NT2/D1 (cell line): ENCODE measurements at regions not wholly inside any gene's neighbourhood (a gene's known extent, or its start where the extent isn't known, plus 50 kb on each side); places are given as distances from the start of the nearest gene placed in this dataset.

Experiments used
- DNase-seq: peaks from one replicate; pipeline ENCODE4 v3.0.0-alpha.2; 2011; ENCODE audit warnings: low read depth, low spot score
- H3K27me3 ChIP-seq: 2 replicates; pipeline ENCODE4 v1.6.0; 2011; ENCODE audit warnings: mild to moderate bottlenecking; ENCODE audit not compliant: insufficient read length, insufficient read depth
- H3K36me3 ChIP-seq: 2 replicates; pipeline ENCODE4 v1.6.1; 2011; ENCODE audit warnings: mild to moderate bottlenecking, low read length, mixed read lengths; ENCODE audit not compliant: insufficient read depth, insufficient read length
- H3K4me1 ChIP-seq: 2 replicates; pipeline ENCODE4 v1.5.1; 2011; ENCODE audit not compliant: insufficient read depth, insufficient read length
- H3K4me3 ChIP-seq: 2 replicates; pipeline ENCODE4 v1.5.1; 2011; ENCODE audit warnings: low read depth; ENCODE audit not compliant: insufficient read length
- H3K9ac ChIP-seq: 2 replicates; pipeline ENCODE4 v1.6.0; 2011; ENCODE audit warnings: low read depth; ENCODE audit not compliant: insufficient read length
- H3K9me3 ChIP-seq: 2 replicates; pipeline ENCODE4 v1.5.1; 2011; ENCODE audit warnings: mild to moderate bottlenecking, low read length; ENCODE audit not compliant: insufficient read depth
- SUZ12 ChIP-seq: IDR thresholded peaks from 2 replicates; pipeline ENCODE4 v1.6.1; 2011; ENCODE audit not compliant: insufficient read length, insufficient read depth; ENCODE audit errors: extremely low read depth
- YY1 ChIP-seq: IDR thresholded peaks from 2 replicates; pipeline ENCODE4 v1.6.1; 2011; ENCODE audit not compliant: insufficient read length, insufficient read depth
- ZNF274 ChIP-seq: IDR thresholded peaks from 2 replicates; pipeline ENCODE4 v1.6.1; 2011; ENCODE audit warnings: mild to moderate bottlenecking, low read depth, low read length

- Histone ChIP-seq H3K27me3 (no peaks in the 10 kb centered on the region), H3K9me3 (no peaks in the 10 kb centered on the region), H3K4me1 (no peaks in the 10 kb centered on the region), H3K9ac (no peak overlapping the region), H3K36me3 (no peaks in the 10 kb centered on the region), H3K4me3 (no peak overlapping the region)
- TF ChIP-seq ZNF274 (no peak), SUZ12 (no peak), YY1 (no peak)
- DNase-seq: no peak
Observed at GRCh38 chr5:104443706-104444105, 881.1 kb upstream of the NUDT12 start.

GRCh38 chr5:104431981-104432380, 869.4 kb upstream of the NUDT12 start:
- Histone ChIP-seq H3K27me3 (no peaks in the 10 kb centered on the region), H3K4me1 (no peaks in the 10 kb centered on the region), H3K4me3 (no peak overlapping the region), H3K9me3 (no peaks in the 10 kb centered on the region), H3K9ac (no peak overlapping the region), H3K36me3 (no peaks in the 10 kb centered on the region)
- no peak for TF ChIP-seq SUZ12
- no peak for TF ChIP-seq ZNF274
- no peak for TF ChIP-seq YY1
- DNase-seq: no peak

GRCh38 chr5:104431002-104431620, 868.5 kb upstream of the NUDT12 start:
- no peaks in the 10 kb centered on the region for H3K9me3 ChIP-seq
- H3K36me3 ChIP-seq: no peaks in the 10 kb centered on the region
- TF ChIP-seq YY1 (no peak), SUZ12 (no peak), ZNF274 (no peak)
- H3K9ac ChIP-seq: no peak overlapping the region
- DNase-seq: no peak
- no peak overlapping the region for H3K4me3 ChIP-seq
- no peaks in the 10 kb centered on the region for H3K4me1 ChIP-seq
- no peaks in the 10 kb centered on the region for H3K27me3 ChIP-seq

GRCh38 chr5:104429911-104430310, 867.3 kb upstream of the NUDT12 start:
- TF ChIP-seq SUZ12: no peak
- no peak for TF ChIP-seq ZNF274
- TF ChIP-seq YY1: no peak
- no peak overlapping the region for H3K9ac ChIP-seq
- no peak for DNase-seq

GRCh38 chr5:104421431-104421830, 858.8 kb upstream of the NUDT12 start:
- no peak overlapping the region for H3K9ac ChIP-seq
- no peak for TF ChIP-seq YY1
- TF ChIP-seq SUZ12: no peak
- no peak for TF ChIP-seq ZNF274
- no peaks in the 10 kb centered on the region for H3K9me3 ChIP-seq
- H3K4me1 ChIP-seq: no peaks in the 10 kb centered on the region
- no peak for DNase-seq
- no peaks in the 10 kb centered on the region for H3K27me3 ChIP-seq
- no peaks in the 10 kb centered on the region for H3K36me3 ChIP-seq
- no peak overlapping the region for H3K4me3 ChIP-seq

More at GRCh38 chr5:104429911-104430310, 867.3 kb upstream of the NUDT12 start:
- H3K27me3 ChIP-seq: no peaks in the 10 kb centered on the region
- H3K9me3 ChIP-seq: no peaks in the 10 kb centered on the region
- H3K36me3 ChIP-seq: no peaks in the 10 kb centered on the region
- H3K4me3 ChIP-seq: no peak overlapping the region
- H3K4me1 ChIP-seq: no peaks in the 10 kb centered on the region

GRCh38 chr5:104418056-104418455, 855.5 kb upstream of the NUDT12 start:
- DNase-seq: no peak
- Histone ChIP-seq H3K4me3 (no peak overlapping the region), H3K9ac (no peak overlapping the region), H3K9me3 (no peaks in the 10 kb centered on the region), H3K4me1 (no peaks in the 10 kb centered on the region), H3K36me3 (no peaks in the 10 kb centered on the region), H3K27me3 (no peaks in the 10 kb centered on the region)
- TF ChIP-seq ZNF274 (no peak), SUZ12 (no peak), YY1 (no peak)

- H3K9me3 ChIP-seq: no peaks in the 10 kb centered on the region
- H3K4me3 ChIP-seq: no peak overlapping the region
- peak; percentile 13 for DNase-seq
- no peaks in the 10 kb centered on the region for H3K36me3 ChIP-seq
- no peaks in the 10 kb centered on the region for H3K27me3 ChIP-seq
- no peaks in the 10 kb centered on the region for H3K4me1 ChIP-seq
- no peak for TF ChIP-seq YY1
- no peak overlapping the region for H3K9ac ChIP-seq
Observed at GRCh38 chr5:104412649-104413240, 850.2 kb upstream of the NUDT12 start.

GRCh38 chr5:104400941-104401340, 838.4 kb upstream of the NUDT12 start:
- no peaks in the 10 kb centered on the region for H3K4me1 ChIP-seq
- no peak for DNase-seq
- no peaks in the 10 kb centered on the region for H3K36me3 ChIP-seq
- H3K9me3 ChIP-seq: no peaks in the 10 kb centered on the region
- H3K9ac ChIP-seq: no peak overlapping the region
- no peaks in the 10 kb centered on the region for H3K27me3 ChIP-seq
- H3K4me3 ChIP-seq: no peak overlapping the region
- TF ChIP-seq ZNF274 (no peak), YY1 (no peak), SUZ12 (no peak)
